ENCODE measurements at regions not wholly inside any gene's neighbourhood (a gene's known extent, or its start where the extent isn't known, plus 50 kb on each side); places are given as distances from the start of the nearest gene placed in this dataset.

DNA sequence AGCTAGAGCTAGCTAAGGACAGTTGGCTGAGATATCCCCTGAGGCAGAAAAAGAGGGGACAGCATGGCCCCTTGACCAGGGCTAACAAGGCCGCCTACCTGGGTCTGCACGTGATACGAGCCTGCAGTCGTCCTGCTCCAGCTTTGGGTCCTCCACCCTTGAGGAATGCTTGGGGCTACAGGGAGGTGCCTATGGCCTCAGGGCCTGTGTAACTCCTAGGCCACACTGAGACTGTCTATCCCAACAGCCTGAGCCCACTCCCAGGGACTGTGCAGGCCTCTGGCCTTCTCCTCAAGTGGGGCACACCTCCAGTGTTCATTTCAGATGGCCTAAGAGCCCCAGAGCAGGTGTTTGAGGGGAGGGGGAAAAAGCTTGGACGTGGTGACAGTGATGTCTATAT, 136.7 kb upstream of the SATB2 start:
- no peak for DNase-seq (ENCODE audit: extremely low read depth, low read depth)
- TF ChIP-seq, protein P1, sequence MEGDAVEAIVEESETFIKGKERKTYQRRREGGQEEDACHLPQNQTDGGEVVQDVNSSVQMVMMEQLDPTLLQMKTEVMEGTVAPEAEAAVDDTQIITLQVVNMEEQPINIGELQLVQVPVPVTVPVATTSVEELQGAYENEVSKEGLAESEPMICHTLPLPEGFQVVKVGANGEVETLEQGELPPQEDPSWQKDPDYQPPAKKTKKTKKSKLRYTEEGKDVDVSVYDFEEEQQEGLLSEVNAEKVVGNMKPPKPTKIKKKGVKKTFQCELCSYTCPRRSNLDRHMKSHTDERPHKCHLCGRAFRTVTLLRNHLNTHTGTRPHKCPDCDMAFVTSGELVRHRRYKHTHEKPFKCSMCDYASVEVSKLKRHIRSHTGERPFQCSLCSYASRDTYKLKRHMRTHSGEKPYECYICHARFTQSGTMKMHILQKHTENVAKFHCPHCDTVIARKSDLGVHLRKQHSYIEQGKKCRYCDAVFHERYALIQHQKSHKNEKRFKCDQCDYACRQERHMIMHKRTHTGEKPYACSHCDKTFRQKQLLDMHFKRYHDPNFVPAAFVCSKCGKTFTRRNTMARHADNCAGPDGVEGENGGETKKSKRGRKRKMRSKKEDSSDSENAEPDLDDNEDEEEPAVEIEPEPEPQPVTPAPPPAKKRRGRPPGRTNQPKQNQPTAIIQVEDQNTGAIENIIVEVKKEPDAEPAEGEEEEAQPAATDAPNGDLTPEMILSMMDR (IDR thresholded peaks at IDR 0.05; ENCODE audit: low read depth, low read length, missing control alignments), result no peak
- no peak overlapping the region for H3K4me3 ChIP-seq (replicated peaks; ENCODE audit: low read depth, low read length)

DNA sequence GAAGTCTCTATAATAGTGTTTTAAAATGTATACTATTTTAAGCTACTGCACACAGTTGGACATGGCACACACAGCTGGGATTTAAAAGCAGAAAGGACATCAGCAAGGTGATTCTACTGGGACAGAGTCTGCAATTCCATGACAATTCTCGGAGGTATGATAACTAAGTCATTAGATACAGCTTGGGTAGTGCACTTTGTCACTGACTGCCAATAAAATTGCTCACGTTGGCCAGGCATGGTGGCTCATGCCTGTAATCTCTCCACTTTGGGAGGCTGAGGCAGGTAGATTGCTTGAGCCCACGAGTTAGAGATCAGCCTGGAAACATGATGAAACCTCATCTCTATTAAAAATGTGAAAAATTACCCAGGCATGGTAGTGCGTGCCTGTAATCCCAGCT, 134.1 kb upstream of the SATB2 start:
- no peak for DNase-seq (ENCODE audit: extremely low read depth, low read depth)
- TF ChIP-seq, protein P1 (IDR thresholded peaks at IDR 0.05; ENCODE audit: low read depth, low read length, missing control alignments), result no peak
- no peak overlapping the region for H3K4me3 ChIP-seq (replicated peaks; ENCODE audit: low read depth, low read length)

DNA sequence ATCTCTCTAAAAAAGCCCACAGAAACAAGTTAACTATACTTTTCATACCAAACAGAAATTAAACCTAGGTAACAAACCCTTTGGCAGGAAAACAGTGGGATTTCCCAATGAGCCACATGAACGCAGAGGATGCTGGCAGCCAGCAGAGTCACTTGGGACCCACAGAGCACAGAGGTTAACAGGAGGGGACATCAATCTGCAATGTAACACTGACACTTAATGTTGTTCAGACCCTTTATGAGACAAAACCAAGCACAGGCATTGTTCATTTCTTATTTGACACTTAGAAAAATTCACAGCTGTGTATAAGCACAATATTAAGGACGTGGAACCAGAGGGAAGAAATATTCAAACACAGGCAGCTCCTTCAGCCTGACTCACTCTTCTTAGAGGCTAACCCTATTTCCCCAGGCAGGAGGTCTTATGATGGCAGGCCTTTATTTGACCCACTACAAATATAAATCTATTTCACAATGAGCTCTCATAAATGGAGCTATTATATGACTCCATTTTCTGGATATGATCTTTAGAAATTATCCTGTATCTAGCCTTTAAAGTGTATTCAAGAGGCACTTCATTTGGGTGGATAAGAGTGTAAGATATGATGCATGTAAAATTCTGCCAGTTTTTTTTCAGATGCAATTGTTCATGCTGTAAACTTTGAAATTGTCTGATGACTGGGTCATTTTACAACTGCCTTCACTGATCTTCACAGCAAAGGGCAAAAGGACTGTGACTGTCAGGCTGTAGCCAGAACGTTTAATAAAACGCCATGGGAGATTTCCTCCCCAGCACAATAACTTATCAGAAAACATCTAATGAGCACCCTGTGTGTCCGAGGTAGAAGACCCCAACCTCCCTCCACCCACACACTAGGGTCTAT, 132.8 kb upstream of the SATB2 start:
- DNase-seq (ENCODE audit: extremely low read depth, low read depth), result no peak
- H3K4me3 ChIP-seq (replicated peaks; ENCODE audit: low read depth, low read length), result no peak overlapping the region
- TF ChIP-seq, protein P1 (IDR thresholded peaks at IDR 0.05; ENCODE audit: low read depth, low read length, missing control alignments), result no peak

DNA sequence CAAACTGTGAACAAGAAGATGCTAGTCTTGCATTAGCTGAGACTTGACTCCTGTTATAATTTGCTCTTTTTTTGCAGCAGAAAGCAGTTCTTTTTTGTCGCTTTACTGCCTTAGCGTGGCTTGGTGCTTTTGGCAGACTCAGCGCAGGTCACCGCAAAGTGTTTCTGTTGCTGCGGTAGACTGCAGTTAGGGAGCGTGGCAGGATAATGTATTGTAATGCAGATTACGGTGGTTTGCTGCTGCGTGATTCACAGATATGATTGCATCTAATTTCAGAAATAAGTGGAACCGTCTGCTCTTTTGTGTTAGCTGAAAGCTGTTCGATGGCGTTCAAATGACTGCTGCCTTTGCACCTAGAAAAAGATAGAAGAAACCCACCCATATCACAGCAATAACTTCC, 131.6 kb upstream of the SATB2 start:
- TF ChIP-seq, protein P1 (IDR thresholded peaks at IDR 0.05; ENCODE audit: low read depth, low read length, missing control alignments), result no peak
- no peak for DNase-seq (ENCODE audit: extremely low read depth, low read depth)
- no peak overlapping the region for H3K4me3 ChIP-seq (replicated peaks; ENCODE audit: low read depth, low read length)

DNA sequence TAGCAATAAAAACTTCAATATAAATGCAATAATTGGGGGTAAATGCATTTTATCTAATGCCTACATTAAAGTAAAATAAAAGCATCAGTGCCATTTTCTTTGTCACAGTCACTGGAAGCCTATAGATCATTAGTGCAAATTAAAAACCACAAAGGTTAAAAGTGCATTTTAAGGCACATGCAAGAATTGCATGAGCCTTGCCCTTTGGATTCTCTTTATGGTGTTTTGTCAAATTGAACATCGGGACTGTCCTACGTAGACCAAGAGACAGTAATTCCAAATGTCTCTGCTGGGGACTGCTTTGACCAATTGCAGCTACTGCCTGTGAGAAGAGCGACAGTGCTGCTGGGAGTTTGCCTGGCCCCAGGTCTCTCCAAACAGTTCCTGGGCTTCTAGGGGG, 130.3 kb upstream of the SATB2 start:
- H3K4me3 ChIP-seq (replicated peaks; ENCODE audit: low read depth, low read length), result no peak overlapping the region
- no peak for DNase-seq (ENCODE audit: extremely low read depth, low read depth)
- TF ChIP-seq, protein P1 (IDR thresholded peaks at IDR 0.05; ENCODE audit: low read depth, low read length, missing control alignments), result no peak

DNA sequence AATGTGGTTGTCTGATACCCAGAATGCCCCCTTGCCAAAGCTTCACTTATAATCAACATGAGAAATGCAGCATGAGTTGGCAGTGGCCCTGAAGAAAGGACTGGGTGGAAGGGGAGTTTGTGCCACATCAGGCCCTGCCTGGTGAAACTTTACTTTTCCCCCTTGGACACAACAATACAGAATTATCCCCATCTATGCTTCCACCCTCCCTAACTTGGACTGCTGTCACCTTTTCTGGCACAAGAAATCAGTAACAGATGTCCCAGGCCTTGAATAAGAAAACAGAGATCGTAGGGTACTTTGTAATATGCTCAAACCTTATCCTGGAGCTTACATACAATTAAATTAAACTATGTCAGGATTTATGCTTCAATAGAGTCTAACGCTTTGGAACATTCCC, 128.9 kb upstream of the SATB2 start:
- no peak overlapping the region for H3K4me3 ChIP-seq (replicated peaks; ENCODE audit: low read depth, low read length)
- no peak for DNase-seq (ENCODE audit: extremely low read depth, low read depth)
- TF ChIP-seq, protein P1 (IDR thresholded peaks at IDR 0.05; ENCODE audit: low read depth, low read length, missing control alignments), result no peak
